HG03025 (cell line): ENCODE measurements at regions not wholly inside any gene's neighbourhood (a gene's known extent, or its start where the extent isn't known, plus 50 kb on each side); places are given as distances from the start of the nearest gene placed in this dataset.

Experiments
- ATAC-seq: cut with Tn5 transposase; IDR thresholded peaks from one replicate; pipeline ENCODE4 v1.9.1; 2021; ENCODE audit warnings: mild to moderate bottlenecking, moderate library complexity; ENCODE audit not compliant: unreplicated experiment, low FRiP score

GRCh38 chr7:124432009-124432578 lies 333.5 kb downstream of the GPR37 start:
- no peak for ATAC-seq

GRCh38 chr7:124429923-124430322 lies 335.7 kb downstream of the GPR37 start:
- no peak for ATAC-seq

GRCh38 chr7:124428781-124429180 lies 336.8 kb downstream of the GPR37 start:
- no peak for ATAC-seq

- ATAC-seq: no peak
Observed at GRCh38 chr7:124426621-124427020, 339.0 kb downstream of the GPR37 start.

GRCh38 chr7:124423863-124424262 lies 341.7 kb downstream of the GPR37 start:
- no peak for ATAC-seq

GRCh38 chr7:124422081-124422480 lies 343.5 kb downstream of the GPR37 start:
- no peak for ATAC-seq

- ATAC-seq: no peak
Observed at GRCh38 chr7:124420367-124420766, 345.2 kb downstream of the GPR37 start.

- ATAC-seq: no peak
Observed at GRCh38 chr7:124413029-124413428, 352.6 kb downstream of the GPR37 start.

GRCh38 chr7:124412531-124412930 lies 353.1 kb downstream of the GPR37 start:
- no peak for ATAC-seq

- no peak for ATAC-seq
Observed at GRCh38 chr7:124411796-124412195, 353.8 kb downstream of the GPR37 start.

- no peak for ATAC-seq
Observed at GRCh38 chr7:124403587-124403986, 362.0 kb downstream of the GPR37 start.

GRCh38 chr7:124403112-124403511 lies 362.5 kb downstream of the GPR37 start:
- no peak for ATAC-seq

GRCh38 chr7:124399941-124400340 lies 365.7 kb downstream of the GPR37 start:
- ATAC-seq: no peak

GRCh38 chr7:124398937-124399552 lies 366.2 kb upstream of the TMEM229A start:
- ATAC-seq: no peak

GRCh38 chr7:124397134-124397533 lies 364.3 kb upstream of the TMEM229A start:
- no peak for ATAC-seq

- no peak for ATAC-seq
Observed at GRCh38 chr7:124390301-124390700, 357.4 kb upstream of the TMEM229A start.

- no peak for ATAC-seq
Observed at GRCh38 chr7:124388751-124389150, 355.9 kb upstream of the TMEM229A start.

- ATAC-seq: no peak
Observed at GRCh38 chr7:124387056-124387455, 354.2 kb upstream of the TMEM229A start.

- no peak for ATAC-seq
Observed at GRCh38 chr7:124379296-124379695, 346.4 kb upstream of the TMEM229A start.

- no peak for ATAC-seq
Observed at GRCh38 chr7:124376111-124376510, 343.2 kb upstream of the TMEM229A start.

- no peak for ATAC-seq
Observed at GRCh38 chr7:124375391-124375790, 342.5 kb upstream of the TMEM229A start.

GRCh38 chr7:124369310-124369709 lies 336.4 kb upstream of the TMEM229A start:
- no peak for ATAC-seq

- no peak for ATAC-seq
Observed at GRCh38 chr7:124366118-124366517, 333.3 kb upstream of the TMEM229A start.
